Neural progenitor cell (in vitro differentiated cells): ENCODE measurements at regions not wholly inside any gene's neighbourhood (a gene's known extent, or its start where the extent isn't known, plus 50 kb on each side); places are given as distances from the start of the nearest gene placed in this dataset.

Experiments used
- DNase-seq: peaks from one replicate; pipeline ENCODE4 v3.0.0-alpha.2; 2016; ENCODE audit warnings: low spot score
- H2AFZ ChIP-seq: fragments of 200-600 bp; sonication (generic); replicated peaks from 2 replicates; pipeline ENCODE4 v1.6.1; 2016; ENCODE audit warnings: antibody characterized with exemption
- H3F3A ChIP-seq: fragments of 200-600 bp; sonication (generic); 2 replicates; pipeline ENCODE4 v1.6.1; 2016; ENCODE audit warnings: antibody characterized with exemption, low read depth
- H3K27ac ChIP-seq: fragments of 200-600 bp; sonication (generic); 2 replicates; pipeline ENCODE4 v1.5.1; 2016; ENCODE audit warnings: mild to moderate bottlenecking
- H3K27me3 ChIP-seq: fragments of 200-600 bp; sonication (generic); 2 replicates; pipeline ENCODE4 v1.6.1; 2016; ENCODE audit warnings: mild to moderate bottlenecking, moderate library complexity
- H3K36me3 ChIP-seq: fragments of 200-600 bp; sonication (generic); 2 replicates; pipeline ENCODE4 v1.5.1; 2016
- H3K4me1 ChIP-seq: fragments of 200-600 bp; sonication (generic); 2 replicates; pipeline ENCODE4 v1.6.1; 2016; ENCODE audit warnings: mixed run types
- H3K4me2 ChIP-seq: fragments of 200-600 bp; sonication (generic); 2 replicates; pipeline ENCODE4 v1.6.1; 2016
- H3K4me3 ChIP-seq: fragments of 200-600 bp; sonication (generic); 2 replicates; pipeline ENCODE4 v1.5.1; 2016
- H3K79me2 ChIP-seq: fragments of 200-600 bp; sonication (generic); 2 replicates; pipeline ENCODE4 v1.6.1; 2016; ENCODE audit warnings: low read depth
- H3K9ac ChIP-seq: fragments of 200-600 bp; sonication (generic); 2 replicates; pipeline ENCODE4 v1.6.1; 2016
- H3K9me3 ChIP-seq: fragments of 200-600 bp; sonication (generic); 2 replicates; pipeline ENCODE4 v1.5.1; 2016; ENCODE audit warnings: low read depth
- H4K20me1 ChIP-seq: fragments of 200-600 bp; sonication (generic); 2 replicates; pipeline ENCODE4 v1.6.1; 2016; ENCODE audit warnings: low read depth
- H3K27ac Mint-ChIP-seq: 3 replicates; pipeline ENCODE4 v1.8.0; 2021; ENCODE audit warnings: mixed read lengths
- H3K27me3 Mint-ChIP-seq: 2 replicates; pipeline ENCODE4 v1.8.0; 2022; ENCODE audit warnings: low read depth, mild to moderate bottlenecking, inconsistent platforms, moderate library complexity, mixed read lengths; ENCODE audit not compliant: insufficient read depth
- H3K36me3 Mint-ChIP-seq: 3 replicates; pipeline ENCODE4 v1.8.0; 2021; ENCODE audit warnings: mixed read lengths
- H3K4me1 Mint-ChIP-seq: 3 replicates; pipeline ENCODE4 v1.8.0; 2021; ENCODE audit warnings: mixed read lengths
- H3K4me3 Mint-ChIP-seq: 3 replicates; pipeline ENCODE4 v1.8.0; 2021; ENCODE audit warnings: mild to moderate bottlenecking, moderate library complexity, mixed read lengths
- H3K9me3 Mint-ChIP-seq: 3 replicates; pipeline ENCODE4 v1.8.0; 2020; ENCODE audit warnings: mixed read lengths
- EZH2 ChIP-seq: fragments of 200-600 bp; sonication (generic); IDR thresholded peaks from 2 replicates; pipeline ENCODE4 v1.6.1; 2017; ENCODE audit warnings: antibody characterized with exemption, mild to moderate bottlenecking, moderate library complexity
- EZH2phosphoT487 ChIP-seq: fragments of 200-600 bp; sonication (generic); IDR thresholded peaks from 2 replicates; pipeline ENCODE4 v1.6.1; 2017; ENCODE audit warnings: antibody characterized with exemption
- TF ChIP-seq, protein P1 (sequence below): fragments of 200-600 bp; sonication (generic); IDR thresholded peaks from 2 replicates; pipeline ENCODE4 v1.5.1; 2017; ENCODE audit warnings: antibody characterized with exemption, mild to moderate bottlenecking

- peaks cover 7% of the 10 kb centered on the region for H3K4me1 Mint-ChIP-seq
- peaks cover 2% of the 10 kb centered on the region for H3K27me3 Mint-ChIP-seq
- Histone ChIP-seq H3F3A (no peaks in the 10 kb centered on the region), H3K9ac (no peak overlapping the region), H3K4me3 (no peak overlapping the region), H3K9me3 (no peaks in the 10 kb centered on the region), H3K27ac (no peak overlapping the region), H3K27me3 (no peaks in the 10 kb centered on the region), H4K20me1 (no peaks in the 10 kb centered on the region), H3K36me3 (no peaks in the 10 kb centered on the region), H3K79me2 (no peaks in the 10 kb centered on the region), H3K4me2 (no peak overlapping the region), H3K4me1 (peaks cover 6% of the 10 kb centered on the region), H2AFZ (no peak overlapping the region)
- no peaks in the 10 kb centered on the region for H3K9me3 Mint-ChIP-seq
- TF ChIP-seq EZH2phosphoT487 (no peak), EZH2 (no peak)
- TF ChIP-seq, protein P1, sequence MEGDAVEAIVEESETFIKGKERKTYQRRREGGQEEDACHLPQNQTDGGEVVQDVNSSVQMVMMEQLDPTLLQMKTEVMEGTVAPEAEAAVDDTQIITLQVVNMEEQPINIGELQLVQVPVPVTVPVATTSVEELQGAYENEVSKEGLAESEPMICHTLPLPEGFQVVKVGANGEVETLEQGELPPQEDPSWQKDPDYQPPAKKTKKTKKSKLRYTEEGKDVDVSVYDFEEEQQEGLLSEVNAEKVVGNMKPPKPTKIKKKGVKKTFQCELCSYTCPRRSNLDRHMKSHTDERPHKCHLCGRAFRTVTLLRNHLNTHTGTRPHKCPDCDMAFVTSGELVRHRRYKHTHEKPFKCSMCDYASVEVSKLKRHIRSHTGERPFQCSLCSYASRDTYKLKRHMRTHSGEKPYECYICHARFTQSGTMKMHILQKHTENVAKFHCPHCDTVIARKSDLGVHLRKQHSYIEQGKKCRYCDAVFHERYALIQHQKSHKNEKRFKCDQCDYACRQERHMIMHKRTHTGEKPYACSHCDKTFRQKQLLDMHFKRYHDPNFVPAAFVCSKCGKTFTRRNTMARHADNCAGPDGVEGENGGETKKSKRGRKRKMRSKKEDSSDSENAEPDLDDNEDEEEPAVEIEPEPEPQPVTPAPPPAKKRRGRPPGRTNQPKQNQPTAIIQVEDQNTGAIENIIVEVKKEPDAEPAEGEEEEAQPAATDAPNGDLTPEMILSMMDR, result no peak
- no peak for DNase-seq
- H3K36me3 Mint-ChIP-seq, result no peaks in the 10 kb centered on the region
- no peak overlapping the region for H3K4me3 Mint-ChIP-seq
- H3K27ac Mint-ChIP-seq, result no peak overlapping the region
Measured at GRCh38 chr4:26268246-26268645, 52.6 kb upstream of the RBPJ start.

GRCh38 chr4:26269038-26269437 is 51.8 kb upstream of the RBPJ start:
- DNase-seq, result no peak
- no peak overlapping the region for H3K4me3 Mint-ChIP-seq
- Histone ChIP-seq H3K9ac (no peak overlapping the region), H3K4me1 (peaks cover 6% of the 10 kb centered on the region), H3K9me3 (no peaks in the 10 kb centered on the region), H3K36me3 (no peaks in the 10 kb centered on the region), H4K20me1 (no peaks in the 10 kb centered on the region), H3K4me2 (no peak overlapping the region), H3K79me2 (no peaks in the 10 kb centered on the region), H2AFZ (no peak overlapping the region), H3K27ac (no peak overlapping the region), H3F3A (no peaks in the 10 kb centered on the region), H3K4me3 (no peak overlapping the region), H3K27me3 (no peaks in the 10 kb centered on the region)
- H3K27me3 Mint-ChIP-seq, result peaks cover 2% of the 10 kb centered on the region
- H3K27ac Mint-ChIP-seq, result no peak overlapping the region
- no peaks in the 10 kb centered on the region for H3K36me3 Mint-ChIP-seq
- TF ChIP-seq EZH2phosphoT487, result no peak
- no peak for TF ChIP-seq EZH2
- TF ChIP-seq, protein P1, result no peak
- peaks cover 7% of the 10 kb centered on the region for H3K4me1 Mint-ChIP-seq
- no peaks in the 10 kb centered on the region for H3K9me3 Mint-ChIP-seq
